ENCODE measurements at regions not wholly inside any gene's neighbourhood (a gene's known extent, or its start where the extent isn't known, plus 50 kb on each side); places are given as distances from the start of the nearest gene placed in this dataset.

DNA sequence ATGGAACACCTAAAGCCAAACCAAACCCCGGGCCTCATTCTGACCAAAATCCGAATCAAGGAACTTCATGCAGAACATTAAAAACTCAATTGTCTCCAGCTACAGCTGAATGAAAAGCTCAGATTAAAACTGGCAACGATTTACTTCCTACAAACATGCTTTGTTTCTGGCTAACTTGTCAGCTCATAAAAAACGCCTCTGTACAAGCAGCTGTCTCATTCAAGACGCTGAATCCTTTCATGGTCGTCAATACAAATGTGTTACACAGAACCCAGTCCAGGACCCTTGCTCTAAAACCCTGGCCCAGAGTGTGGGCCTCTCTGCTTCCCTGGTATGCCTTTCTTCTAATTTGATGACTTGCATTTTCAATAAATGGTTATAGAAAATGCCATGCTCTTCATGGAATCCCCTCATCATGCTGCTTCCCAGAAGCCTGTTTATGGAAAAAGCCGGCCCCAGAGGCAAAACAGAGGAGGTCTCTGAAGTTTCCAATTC is 183.1 kb downstream of the PHLDA1 start:
- DNase-seq (ENCODE audit: insufficient read length, low spot score) (no peak), FAIRE-seq (no peak)
- TF ChIP-seq, protein P1, sequence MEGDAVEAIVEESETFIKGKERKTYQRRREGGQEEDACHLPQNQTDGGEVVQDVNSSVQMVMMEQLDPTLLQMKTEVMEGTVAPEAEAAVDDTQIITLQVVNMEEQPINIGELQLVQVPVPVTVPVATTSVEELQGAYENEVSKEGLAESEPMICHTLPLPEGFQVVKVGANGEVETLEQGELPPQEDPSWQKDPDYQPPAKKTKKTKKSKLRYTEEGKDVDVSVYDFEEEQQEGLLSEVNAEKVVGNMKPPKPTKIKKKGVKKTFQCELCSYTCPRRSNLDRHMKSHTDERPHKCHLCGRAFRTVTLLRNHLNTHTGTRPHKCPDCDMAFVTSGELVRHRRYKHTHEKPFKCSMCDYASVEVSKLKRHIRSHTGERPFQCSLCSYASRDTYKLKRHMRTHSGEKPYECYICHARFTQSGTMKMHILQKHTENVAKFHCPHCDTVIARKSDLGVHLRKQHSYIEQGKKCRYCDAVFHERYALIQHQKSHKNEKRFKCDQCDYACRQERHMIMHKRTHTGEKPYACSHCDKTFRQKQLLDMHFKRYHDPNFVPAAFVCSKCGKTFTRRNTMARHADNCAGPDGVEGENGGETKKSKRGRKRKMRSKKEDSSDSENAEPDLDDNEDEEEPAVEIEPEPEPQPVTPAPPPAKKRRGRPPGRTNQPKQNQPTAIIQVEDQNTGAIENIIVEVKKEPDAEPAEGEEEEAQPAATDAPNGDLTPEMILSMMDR (IDR thresholded peaks at IDR 0.05; ENCODE audit: insufficient read depth, missing control alignments) = no peak

DNA sequence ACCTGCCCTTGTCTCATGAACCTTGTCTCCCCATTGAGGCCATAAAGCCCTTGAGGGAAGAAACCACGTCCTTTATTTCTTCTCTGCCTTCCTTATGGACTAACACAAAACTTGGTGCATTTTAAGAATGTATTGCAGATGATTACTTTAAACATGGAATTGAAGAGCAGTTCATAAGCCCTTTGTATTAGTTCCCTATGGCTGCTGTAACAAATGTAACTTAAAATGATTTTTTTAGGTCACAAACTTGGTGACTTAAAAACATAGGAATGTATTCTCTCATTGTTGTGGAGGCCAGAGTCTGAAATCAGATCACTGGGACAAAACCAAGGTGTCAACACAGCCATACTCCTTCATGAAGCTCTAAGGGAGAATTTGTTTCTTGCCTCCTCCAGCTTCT is 185.5 kb downstream of the PHLDA1 start:
- TF ChIP-seq, protein P1 (IDR thresholded peaks at IDR 0.05; ENCODE audit: insufficient read depth, missing control alignments) = no peak
- DNase-seq (ENCODE audit: insufficient read length, low spot score) (no peak), FAIRE-seq (no peak)

DNA sequence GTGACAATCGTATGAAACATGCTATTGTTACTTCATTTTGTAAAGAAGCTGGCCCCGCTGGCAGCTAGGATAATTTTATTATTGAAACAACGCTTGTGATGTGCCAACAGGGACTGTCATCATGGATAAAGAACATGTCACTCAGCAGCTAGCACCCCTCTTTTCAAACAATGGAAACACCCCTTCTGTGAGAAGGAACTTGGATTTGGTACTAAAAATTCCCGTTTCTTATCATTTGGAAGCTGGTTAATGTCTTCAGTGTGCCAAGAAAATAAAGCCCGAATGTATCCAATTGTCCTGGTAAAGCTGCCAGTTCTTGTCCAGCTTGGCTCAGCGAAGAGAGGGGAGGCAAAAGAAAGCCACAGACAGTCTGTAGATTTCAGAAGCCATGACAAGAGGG is 186.6 kb downstream of the PHLDA1 start:
- FAIRE-seq = no peak
- DNase-seq (ENCODE audit: insufficient read length, low spot score) = no peak
- TF ChIP-seq, protein P1 (IDR thresholded peaks at IDR 0.05; ENCODE audit: insufficient read depth, missing control alignments) = no peak

DNA sequence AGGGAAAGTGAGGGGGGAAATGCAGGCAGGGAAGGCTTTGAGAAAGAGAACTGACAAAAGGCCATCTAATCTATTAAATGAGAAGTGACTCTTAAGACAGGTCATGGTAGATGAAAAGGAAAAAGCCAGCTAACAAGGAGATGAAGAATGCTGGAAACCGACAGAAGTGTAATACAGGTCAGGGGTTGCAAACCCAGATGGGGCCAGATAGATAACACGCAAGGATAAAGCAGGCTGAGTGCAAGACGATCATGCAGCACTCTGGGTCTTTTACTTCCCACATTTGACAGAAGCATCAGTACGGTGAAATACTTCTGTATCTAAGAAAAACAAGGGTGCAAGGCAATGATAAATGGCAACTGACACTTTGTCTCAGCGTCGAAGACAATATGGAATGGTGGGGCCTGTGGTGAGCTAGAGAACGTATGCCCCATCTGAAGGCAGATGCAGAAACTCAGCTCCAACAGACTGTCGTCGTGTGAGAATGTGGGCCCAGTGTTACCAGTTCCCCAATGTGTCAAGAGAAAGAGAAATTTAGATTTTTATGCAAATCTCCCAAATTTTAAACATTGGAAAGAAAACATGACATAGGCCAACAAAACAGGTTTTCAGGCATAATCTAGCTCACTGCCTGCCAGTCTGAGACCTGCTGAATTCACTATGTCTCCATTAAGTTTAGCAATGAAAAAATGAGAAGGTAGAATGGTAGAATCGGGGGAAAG is 187.4 kb downstream of the PHLDA1 start:
- TF ChIP-seq, protein P1 (IDR thresholded peaks at IDR 0.05; ENCODE audit: insufficient read depth, missing control alignments) = no peak
- DNase-seq (ENCODE audit: insufficient read length, low spot score) (no peak), FAIRE-seq (no peak)

DNA sequence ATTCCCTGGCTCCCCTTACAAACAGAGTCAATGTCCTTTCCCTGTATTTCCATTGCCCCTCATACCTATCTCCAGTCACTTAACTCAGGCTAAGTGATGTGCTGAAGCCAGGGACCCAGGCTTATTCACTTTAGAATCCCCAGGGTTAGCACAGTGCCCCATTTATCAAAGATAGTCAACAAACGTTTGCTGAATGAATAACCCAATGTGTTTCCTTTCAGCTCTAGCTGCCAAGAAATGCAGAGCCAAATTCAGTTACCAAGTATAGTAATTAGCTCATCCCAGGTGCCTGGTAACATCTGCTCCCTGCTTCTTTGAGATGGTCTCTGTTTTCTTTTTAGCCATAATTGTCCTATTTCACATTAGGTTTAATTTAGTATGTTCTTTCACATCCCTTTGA is 189.5 kb downstream of the PHLDA1 start:
- DNase-seq (ENCODE audit: insufficient read length, low spot score) = no peak
- TF ChIP-seq, protein P1 (IDR thresholded peaks at IDR 0.05; ENCODE audit: insufficient read depth, missing control alignments) = no peak
- no peak for FAIRE-seq

DNA sequence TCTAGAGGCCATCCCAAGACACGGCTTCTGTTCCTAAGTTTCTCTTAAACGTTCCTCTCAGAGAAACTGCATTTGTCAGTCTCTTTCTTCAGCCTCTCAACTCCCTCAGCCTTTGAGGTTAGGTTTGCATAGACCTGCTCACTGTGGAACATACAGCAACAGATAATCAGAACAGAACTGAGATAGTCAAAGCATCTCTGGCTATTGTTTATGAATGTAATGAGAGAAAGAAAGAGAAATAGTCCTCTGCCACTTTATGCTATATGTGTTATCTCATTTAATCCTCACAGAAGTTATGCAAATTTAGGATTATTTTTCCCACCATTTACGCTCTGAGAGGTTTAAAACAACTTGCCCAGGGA is 190.6 kb downstream of the PHLDA1 start:
- DNase-seq (ENCODE audit: insufficient read length, low spot score) = no peak
- TF ChIP-seq, protein P1 (IDR thresholded peaks at IDR 0.05; ENCODE audit: insufficient read depth, missing control alignments) = no peak
- no peak for FAIRE-seq

DNA sequence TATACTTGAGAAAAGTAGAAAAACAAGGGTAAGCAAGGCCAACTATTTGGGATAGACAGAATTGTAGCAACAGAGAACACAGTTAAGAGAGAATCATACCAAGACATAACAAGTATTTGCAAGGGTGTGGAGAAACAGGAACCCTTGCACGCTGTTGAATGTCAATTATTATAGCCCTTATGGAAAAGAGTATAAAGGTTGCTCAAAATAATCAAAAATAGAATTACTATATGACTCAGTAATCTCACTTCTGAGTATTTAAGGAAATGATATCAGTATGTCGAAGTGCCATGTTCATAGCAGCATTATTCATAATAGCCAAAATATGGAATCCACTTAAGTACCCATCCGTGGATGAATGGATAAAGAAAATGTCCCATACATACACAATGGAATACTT is 193.3 kb downstream of the PHLDA1 start:
- FAIRE-seq (peak; percentile 16), DNase-seq (ENCODE audit: insufficient read length, low spot score) (no peak)
- TF ChIP-seq, protein P1 (IDR thresholded peaks at IDR 0.05; ENCODE audit: insufficient read depth, missing control alignments) = no peak
